ENCODE measurements at regions not wholly inside any gene's neighbourhood (a gene's known extent, or its start where the extent isn't known, plus 50 kb on each side); places are given as distances from the start of the nearest gene placed in this dataset.

- H3K4me1 ChIP-seq (ENCODE audit: insufficient read depth): no peaks in the 10 kb centered on the region
- DNase-seq (ENCODE audit: low spot score): no peak
- H3K4me2 ChIP-seq: no peak overlapping the region
- no peaks in the 10 kb centered on the region for H3K79me2 ChIP-seq (replicated peaks; ENCODE audit: insufficient read depth)
- no peaks in the 10 kb centered on the region for H3K27me3 ChIP-seq (ENCODE audit: insufficient read depth)
- peaks cover 5% of the 10 kb centered on the region; the same call in 1 of the 2 replicates for H3K9me2 ChIP-seq (ENCODE audit: insufficient read depth)
- no peaks in the 10 kb centered on the region for H3K36me3 ChIP-seq (ENCODE audit: insufficient read depth)
- H3K9me3 Mint-ChIP-seq: no peaks in the 10 kb centered on the region
- H3K27ac ChIP-seq (ENCODE audit: low read depth): no peak overlapping the region
- no peaks in the 10 kb centered on the region for H3K36me3 Mint-ChIP-seq (ENCODE audit: low read depth)
- no peak for TF ChIP-seq NANOG (IDR thresholded peaks at IDR 0.05; ENCODE audit: borderline replicate concordance)
- TF ChIP-seq STAT1 (IDR thresholded peaks at IDR 0.05; ENCODE audit: unreplicated experiment): no peak
- ATAC-seq: no peak
- no peak overlapping the region for H2AFZ ChIP-seq
- no peaks in the 10 kb centered on the region for H3K27me3 Mint-ChIP-seq (ENCODE audit: insufficient read depth, low read depth, poor library complexity)
- H3F3A ChIP-seq (replicated peaks; ENCODE audit: low read depth): no peaks in the 10 kb centered on the region
- no peak overlapping the region for H3K4me3 Mint-ChIP-seq
- no peak overlapping the region for H3K27ac Mint-ChIP-seq
- H3K4me3 ChIP-seq: no peak overlapping the region
- no peaks in the 10 kb centered on the region for H4K20me1 ChIP-seq (replicated peaks; ENCODE audit: insufficient read depth)
- H3K4me1 Mint-ChIP-seq: no peaks in the 10 kb centered on the region
These were observed 318.2 kb upstream of the PLXNA2 start for GRCh38 chr1:208562151-208562960.

- no peak overlapping the region for H3K4me3 ChIP-seq
- no peaks in the 10 kb centered on the region for H3K79me2 ChIP-seq (replicated peaks; ENCODE audit: insufficient read depth)
- no peak for ATAC-seq
- no peak for DNase-seq (ENCODE audit: low spot score)
- Mint-ChIP-seq H3K27me3 (ENCODE audit: insufficient read depth, low read depth, poor library complexity) (no peaks in the 10 kb centered on the region), H3K27ac (no peak overlapping the region), H3K4me1 (no peaks in the 10 kb centered on the region), H3K4me3 (no peak overlapping the region), H3K9me3 (no peaks in the 10 kb centered on the region), H3K36me3 (ENCODE audit: low read depth) (no peaks in the 10 kb centered on the region)
- no peaks in the 10 kb centered on the region for H3K27me3 ChIP-seq (ENCODE audit: insufficient read depth)
- H3K4me2 ChIP-seq: no peak overlapping the region
- no peak overlapping the region for H3K27ac ChIP-seq (ENCODE audit: low read depth)
- H2AFZ ChIP-seq: no peak overlapping the region
- H3K36me3 ChIP-seq (ENCODE audit: insufficient read depth): no peaks in the 10 kb centered on the region
- H3K4me1 ChIP-seq (ENCODE audit: insufficient read depth): no peaks in the 10 kb centered on the region
- H3F3A ChIP-seq (replicated peaks; ENCODE audit: low read depth): no peaks in the 10 kb centered on the region
- no peaks in the 10 kb centered on the region; the same call in 1 of the 2 replicates for H3K9me2 ChIP-seq (ENCODE audit: insufficient read depth)
- H4K20me1 ChIP-seq (replicated peaks; ENCODE audit: insufficient read depth): no peaks in the 10 kb centered on the region
- no peak for TF ChIP-seq JUNB (IDR thresholded peaks at IDR 0.05; ENCODE audit: unreplicated experiment)
- TF ChIP-seq EZH2phosphoT487 (IDR thresholded peaks at IDR 0.05; ENCODE audit: unreplicated experiment): no peak
- TF ChIP-seq NANOG (IDR thresholded peaks at IDR 0.05; ENCODE audit: borderline replicate concordance): no peak
- TF ChIP-seq ZNF114 (CRISPR knock-in tag; IDR thresholded peaks at IDR 0.05): no peak
- TF ChIP-seq REST (IDR thresholded peaks at IDR 0.05; ENCODE audit: unreplicated experiment): no peak
- TF ChIP-seq CREB1 (CRISPR knock-in tag; IDR thresholded peaks at IDR 0.05; ENCODE audit: low read depth): no peak
- TF ChIP-seq ZNF462 (CRISPR knock-in tag; IDR thresholded peaks at IDR 0.05): no peak
- no peak for TF ChIP-seq STAT1 (IDR thresholded peaks at IDR 0.05; ENCODE audit: unreplicated experiment)
- TF ChIP-seq POLR2AphosphoS5 (IDR thresholded peaks at IDR 0.05; ENCODE audit: low read depth): no peak
- no peak for TF ChIP-seq ETS1 (IDR thresholded peaks at IDR 0.05)
- no peak for TF ChIP-seq EZH2 (IDR thresholded peaks at IDR 0.05; ENCODE audit: low read depth, unreplicated experiment)
These were observed 320.3 kb upstream of the PLXNA2 start for GRCh38 chr1:208564466-208564865.

Data from GM23338 (cell line).